ENCODE measurements at regions not wholly inside any gene's neighbourhood (a gene's known extent, or its start where the extent isn't known, plus 50 kb on each side); places are given as distances from the start of the nearest gene placed in this dataset.

DNA sequence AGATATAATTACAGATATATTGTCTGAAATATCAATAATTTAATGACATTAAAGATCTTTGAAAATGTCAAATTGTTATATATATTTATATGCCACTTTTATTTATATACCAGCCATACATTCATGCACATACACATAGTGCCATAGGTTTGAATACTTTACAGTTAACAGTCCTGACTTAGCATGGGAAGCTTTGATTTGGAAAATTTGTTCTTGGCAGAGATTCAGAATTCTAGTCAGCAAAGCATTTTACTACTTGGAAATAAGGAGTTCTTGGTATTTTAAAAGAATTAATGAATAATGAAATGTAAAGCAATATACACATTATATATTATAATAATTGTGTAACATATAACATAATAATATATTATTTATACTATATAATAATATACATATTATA is 277.0 kb upstream of the PCDH20 start:
- Histone ChIP-seq H4K20me1 (ENCODE audit: control insufficient read depth, insufficient read depth, low read depth, low read length) (no peaks in the 10 kb centered on the region), H3K36me3 (ENCODE audit: control insufficient read depth, low read length) (no peaks in the 10 kb centered on the region), H3K79me2 (ENCODE audit: control insufficient read depth, low read length) (no peaks in the 10 kb centered on the region), H3K4me2 (ENCODE audit: low read length) (no peak overlapping the region), H3K27ac (ENCODE audit: low read depth, low read length) (no peak overlapping the region), H3K4me3 (ENCODE audit: low read length) (no peak overlapping the region), H3K9me2 (replicated peaks; ENCODE audit: control insufficient read depth, low read length) (no peaks in the 10 kb centered on the region), H3K4me1 (ENCODE audit: control insufficient read depth, low read length) (no peaks in the 10 kb centered on the region), H3K9me3 (ENCODE audit: control insufficient read depth, insufficient read depth, low read length) (no peaks in the 10 kb centered on the region), H3K27me3 (ENCODE audit: control insufficient read depth, low read length) (no peaks in the 10 kb centered on the region), H3F3A (ENCODE audit: control insufficient read depth, insufficient read depth) (no peaks in the 10 kb centered on the region)
- TF ChIP-seq EZH2phosphoT487 (IDR thresholded peaks at IDR 0.05; ENCODE audit: borderline replicate concordance, low read length): no peak
- no peak for TF ChIP-seq CTCF (IDR thresholded peaks at IDR 0.05; ENCODE audit: low read depth, low read length, poor library complexity, severe bottlenecking)

DNA sequence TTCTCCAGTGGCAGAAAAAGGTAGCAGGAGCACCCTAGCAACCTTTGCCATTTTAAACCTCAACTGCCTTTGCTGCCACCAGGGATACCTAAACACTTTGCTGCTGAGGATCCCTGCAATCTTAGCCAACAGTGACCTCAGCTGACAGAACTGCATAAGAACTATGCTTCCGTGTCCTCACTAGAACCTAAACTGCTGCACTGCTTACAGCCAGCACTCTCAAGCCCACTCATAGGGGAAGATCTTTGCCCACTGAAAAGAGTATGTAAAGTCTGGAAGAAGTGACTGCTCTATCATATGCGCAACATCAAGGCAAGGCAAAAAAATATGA is 270.0 kb upstream of the PCDH20 start:
- Histone ChIP-seq H3K27me3 (ENCODE audit: control insufficient read depth, low read length) (no peaks in the 10 kb centered on the region), H3K36me3 (ENCODE audit: control insufficient read depth, low read length) (no peaks in the 10 kb centered on the region), H3K4me1 (ENCODE audit: control insufficient read depth, low read length) (no peaks in the 10 kb centered on the region), H3K27ac (ENCODE audit: low read depth, low read length) (no peak overlapping the region), H3F3A (ENCODE audit: control insufficient read depth, insufficient read depth) (no peaks in the 10 kb centered on the region), H3K79me2 (ENCODE audit: control insufficient read depth, low read length) (no peaks in the 10 kb centered on the region), H3K4me3 (ENCODE audit: low read length) (no peak overlapping the region), H3K9me2 (replicated peaks; ENCODE audit: control insufficient read depth, low read length) (no peaks in the 10 kb centered on the region), H3K9me3 (ENCODE audit: control insufficient read depth, insufficient read depth, low read length) (no peaks in the 10 kb centered on the region), H4K20me1 (ENCODE audit: control insufficient read depth, insufficient read depth, low read depth, low read length) (no peaks in the 10 kb centered on the region), H3K4me2 (ENCODE audit: low read length) (no peak overlapping the region)
- TF ChIP-seq CTCF (IDR thresholded peaks at IDR 0.05; ENCODE audit: low read depth, low read length, poor library complexity, severe bottlenecking) (no peak), EZH2phosphoT487 (IDR thresholded peaks at IDR 0.05; ENCODE audit: borderline replicate concordance, low read length) (no peak)

GRCh38 chr13:61684976-61685681 is 269.5 kb upstream of the PCDH20 start:
- no peak overlapping the region for H3K4me3 ChIP-seq (ENCODE audit: low read length)
- TF ChIP-seq CTCF (IDR thresholded peaks at IDR 0.05; ENCODE audit: low read depth, low read length, poor library complexity, severe bottlenecking) (no peak), EZH2phosphoT487 (IDR thresholded peaks at IDR 0.05; ENCODE audit: borderline replicate concordance, low read length) (no peak)
- no peaks in the 10 kb centered on the region for H4K20me1 ChIP-seq (ENCODE audit: control insufficient read depth, insufficient read depth, low read depth, low read length)
- H3K4me2 ChIP-seq (ENCODE audit: low read length): no peak overlapping the region
- H3F3A ChIP-seq (ENCODE audit: control insufficient read depth, insufficient read depth): no peaks in the 10 kb centered on the region
- no peaks in the 10 kb centered on the region for H3K27me3 ChIP-seq (ENCODE audit: control insufficient read depth, low read length)
- H3K4me1 ChIP-seq (ENCODE audit: control insufficient read depth, low read length): no peaks in the 10 kb centered on the region
- H3K9me3 ChIP-seq (ENCODE audit: control insufficient read depth, insufficient read depth, low read length): no peaks in the 10 kb centered on the region
- no peak overlapping the region for H3K27ac ChIP-seq (ENCODE audit: low read depth, low read length)
- no peaks in the 10 kb centered on the region for H3K79me2 ChIP-seq (ENCODE audit: control insufficient read depth, low read length)
- H3K36me3 ChIP-seq (ENCODE audit: control insufficient read depth, low read length): no peaks in the 10 kb centered on the region
- H3K9me2 ChIP-seq (replicated peaks; ENCODE audit: control insufficient read depth, low read length): no peaks in the 10 kb centered on the region
